ENCODE measurements at regions not wholly inside any gene's neighbourhood (a gene's known extent, or its start where the extent isn't known, plus 50 kb on each side); places are given as distances from the start of the nearest gene placed in this dataset.

- Histone ChIP-seq H3K4me2 (ENCODE audit: low read length) (no peak overlapping the region), H3K79me2 (ENCODE audit: control insufficient read depth, low read length) (no peaks in the 10 kb centered on the region), H3K4me3 (ENCODE audit: low read length) (no peak overlapping the region), H3K27ac (ENCODE audit: low read depth, low read length) (no peak overlapping the region), H3K36me3 (ENCODE audit: control insufficient read depth, low read length) (no peaks in the 10 kb centered on the region), H3K27me3 (ENCODE audit: control insufficient read depth, low read length) (no peaks in the 10 kb centered on the region), H3K4me1 (ENCODE audit: control insufficient read depth, low read length) (no peaks in the 10 kb centered on the region), H3K9me3 (ENCODE audit: control insufficient read depth, insufficient read depth, low read length) (peaks cover 19% of the 10 kb centered on the region), H4K20me1 (ENCODE audit: control insufficient read depth, insufficient read depth, low read depth, low read length) (no peaks in the 10 kb centered on the region), H3F3A (ENCODE audit: control insufficient read depth, insufficient read depth) (no peaks in the 10 kb centered on the region), H3K9me2 (replicated peaks; ENCODE audit: control insufficient read depth, low read length) (no peaks in the 10 kb centered on the region)
- TF ChIP-seq EZH2phosphoT487 (IDR thresholded peaks at IDR 0.05; ENCODE audit: borderline replicate concordance, low read length): no peak
- TF ChIP-seq, protein P1, sequence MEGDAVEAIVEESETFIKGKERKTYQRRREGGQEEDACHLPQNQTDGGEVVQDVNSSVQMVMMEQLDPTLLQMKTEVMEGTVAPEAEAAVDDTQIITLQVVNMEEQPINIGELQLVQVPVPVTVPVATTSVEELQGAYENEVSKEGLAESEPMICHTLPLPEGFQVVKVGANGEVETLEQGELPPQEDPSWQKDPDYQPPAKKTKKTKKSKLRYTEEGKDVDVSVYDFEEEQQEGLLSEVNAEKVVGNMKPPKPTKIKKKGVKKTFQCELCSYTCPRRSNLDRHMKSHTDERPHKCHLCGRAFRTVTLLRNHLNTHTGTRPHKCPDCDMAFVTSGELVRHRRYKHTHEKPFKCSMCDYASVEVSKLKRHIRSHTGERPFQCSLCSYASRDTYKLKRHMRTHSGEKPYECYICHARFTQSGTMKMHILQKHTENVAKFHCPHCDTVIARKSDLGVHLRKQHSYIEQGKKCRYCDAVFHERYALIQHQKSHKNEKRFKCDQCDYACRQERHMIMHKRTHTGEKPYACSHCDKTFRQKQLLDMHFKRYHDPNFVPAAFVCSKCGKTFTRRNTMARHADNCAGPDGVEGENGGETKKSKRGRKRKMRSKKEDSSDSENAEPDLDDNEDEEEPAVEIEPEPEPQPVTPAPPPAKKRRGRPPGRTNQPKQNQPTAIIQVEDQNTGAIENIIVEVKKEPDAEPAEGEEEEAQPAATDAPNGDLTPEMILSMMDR (IDR thresholded peaks at IDR 0.05; ENCODE audit: low read depth, low read length, poor library complexity, severe bottlenecking): no peak
These were observed 389.6 kb upstream of the HS6ST1 start for GRCh38 chr2:128708106-128708816.

DNA sequence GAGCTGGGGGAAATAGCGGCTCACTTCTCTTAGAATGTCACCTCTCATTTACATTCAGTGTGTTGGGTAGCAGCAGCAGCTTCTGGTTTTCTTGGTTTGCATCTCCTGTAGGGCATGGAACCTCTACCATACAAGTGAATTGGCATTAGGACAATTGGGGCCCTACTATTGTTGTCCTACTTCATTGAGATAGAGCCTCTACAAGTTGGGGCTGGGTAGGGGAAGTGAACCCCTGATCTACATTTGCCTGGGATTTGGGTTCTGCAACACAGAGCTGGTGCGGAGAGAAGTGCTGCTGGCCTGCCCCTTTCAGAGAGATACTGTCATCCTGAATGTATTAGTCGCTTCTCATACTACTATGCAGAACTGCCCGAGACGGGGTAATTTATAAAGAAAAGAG is 391.6 kb upstream of the HS6ST1 start:
- Histone ChIP-seq H3F3A (ENCODE audit: control insufficient read depth, insufficient read depth) (no peaks in the 10 kb centered on the region), H3K4me2 (ENCODE audit: low read length) (no peak overlapping the region), H3K4me1 (ENCODE audit: control insufficient read depth, low read length) (no peaks in the 10 kb centered on the region), H4K20me1 (ENCODE audit: control insufficient read depth, insufficient read depth, low read depth, low read length) (no peaks in the 10 kb centered on the region), H3K9me2 (replicated peaks; ENCODE audit: control insufficient read depth, low read length) (no peaks in the 10 kb centered on the region), H3K36me3 (ENCODE audit: control insufficient read depth, low read length) (no peaks in the 10 kb centered on the region), H3K27ac (ENCODE audit: low read depth, low read length) (no peak overlapping the region), H3K9me3 (ENCODE audit: control insufficient read depth, insufficient read depth, low read length) (peaks cover 19% of the 10 kb centered on the region), H3K27me3 (ENCODE audit: control insufficient read depth, low read length) (peaks cover 4% of the 10 kb centered on the region; the same call in 1 of the 2 replicates), H3K79me2 (ENCODE audit: control insufficient read depth, low read length) (no peaks in the 10 kb centered on the region), H3K4me3 (ENCODE audit: low read length) (no peak overlapping the region)
- TF ChIP-seq EZH2phosphoT487 (IDR thresholded peaks at IDR 0.05; ENCODE audit: borderline replicate concordance, low read length): no peak
- TF ChIP-seq, protein P1 (IDR thresholded peaks at IDR 0.05; ENCODE audit: low read depth, low read length, poor library complexity, severe bottlenecking): no peak

DNA sequence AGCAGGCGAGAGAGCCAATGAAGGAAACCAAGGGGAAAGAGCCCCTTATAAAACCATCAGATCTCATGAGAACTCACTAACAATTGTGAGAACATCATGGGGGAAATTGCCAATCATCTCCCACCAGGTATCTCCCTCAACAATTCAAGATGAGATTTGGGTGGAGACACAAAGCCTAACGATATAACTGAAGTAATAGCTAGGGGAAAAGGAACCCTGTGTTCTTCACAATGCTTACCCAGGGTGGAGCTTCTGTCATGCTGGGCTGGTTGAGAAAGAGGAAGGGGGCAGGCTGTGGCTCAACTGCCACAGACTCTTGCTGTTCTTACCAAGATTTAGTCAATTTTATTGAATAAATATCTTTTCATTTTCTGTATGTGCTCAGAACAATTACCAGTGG is 392.1 kb upstream of the HS6ST1 start:
- no peak overlapping the region for H3K4me3 ChIP-seq (ENCODE audit: low read length)
- H3K79me2 ChIP-seq (ENCODE audit: control insufficient read depth, low read length): no peaks in the 10 kb centered on the region
- TF ChIP-seq, protein P1 (IDR thresholded peaks at IDR 0.05; ENCODE audit: low read depth, low read length, poor library complexity, severe bottlenecking): no peak
- TF ChIP-seq EZH2phosphoT487 (IDR thresholded peaks at IDR 0.05; ENCODE audit: borderline replicate concordance, low read length): no peak
- no peaks in the 10 kb centered on the region for H3K9me2 ChIP-seq (replicated peaks; ENCODE audit: control insufficient read depth, low read length)
- no peaks in the 10 kb centered on the region for H3K36me3 ChIP-seq (ENCODE audit: control insufficient read depth, low read length)
- no peak overlapping the region for H3K4me2 ChIP-seq (ENCODE audit: low read length)
- no peaks in the 10 kb centered on the region for H3K4me1 ChIP-seq (ENCODE audit: control insufficient read depth, low read length)
- no peak overlapping the region for H3K27ac ChIP-seq (ENCODE audit: low read depth, low read length)
- peaks cover 5% of the 10 kb centered on the region; the same call in 1 of the 2 replicates for H3K27me3 ChIP-seq (ENCODE audit: control insufficient read depth, low read length)
- no peaks in the 10 kb centered on the region for H3F3A ChIP-seq (ENCODE audit: control insufficient read depth, insufficient read depth)
- no peaks in the 10 kb centered on the region for H4K20me1 ChIP-seq (ENCODE audit: control insufficient read depth, insufficient read depth, low read depth, low read length)
- H3K9me3 ChIP-seq (ENCODE audit: control insufficient read depth, insufficient read depth, low read length): peaks cover 19% of the 10 kb centered on the region

Measured in DOHH2 (cell line).